Subcutaneous abdominal adipose tissue (tissue), 5 donors: ENCODE measurements at regions not wholly inside any gene's neighbourhood (a gene's known extent, or its start where the extent isn't known, plus 50 kb on each side); places are given as distances from the start of the nearest gene placed in this dataset.

ENCODE experiments used
- H3K27ac ChIP-seq: one replicate; pipeline ENCODE4 v1.7.0; 2013; ENCODE audit warnings: low read depth, mild to moderate bottlenecking, inconsistent platforms, low read length, moderate library complexity
- H3K27me3 ChIP-seq, 5 donors: one replicate each; pipeline ENCODE4 v1.7.0; 2013; ENCODE audit warnings: low read length in 5 of 5, inconsistent platforms in 1 of 5; ENCODE audit not compliant: control insufficient read depth in 5 of 5, insufficient read depth in 4 of 5
- H3K36me3 ChIP-seq, 5 donors: one replicate each; pipeline ENCODE4 v1.7.0; 2013; ENCODE audit warnings: low read length in 5 of 5; ENCODE audit not compliant: control insufficient read depth in 5 of 5, insufficient read depth in 5 of 5
- H3K4me1 ChIP-seq, 5 donors: one replicate each; pipeline ENCODE4 v1.7.0; 2013; ENCODE audit warnings: low read length in 5 of 5, mild to moderate bottlenecking in 3 of 5, moderate library complexity in 1 of 5; ENCODE audit not compliant: control insufficient read depth in 5 of 5, insufficient read depth in 5 of 5
- H3K4me3 ChIP-seq, 5 donors: one replicate each; pipeline ENCODE4 v1.7.0; 2013; ENCODE audit warnings: low read length in 5 of 5, low read depth in 1 of 5
- H3K9ac ChIP-seq, 5 donors: one replicate each; pipeline ENCODE4 v1.7.0; 2013; ENCODE audit warnings: low read length in 5 of 5, mild to moderate bottlenecking in 4 of 5, moderate library complexity in 3 of 5
- H3K9me3 ChIP-seq, 5 donors: one replicate each; pipeline ENCODE4 v1.7.0; 2013; ENCODE audit warnings: low read length in 5 of 5; ENCODE audit not compliant: control insufficient read depth in 5 of 5
- donor health status: healthy.
- donor health status: healthy.
- donor health status: healthy.
- donor health status: healthy.
- donor health status: healthy.

- Histone ChIP-seq H3K9ac (no peak overlapping the region), H3K9me3 (no peaks in the 10 kb centered on the region), H3K4me3 (no peak overlapping the region), H3K27me3 (no peaks in the 10 kb centered on the region), H3K36me3 (no peaks in the 10 kb centered on the region), H3K4me1 (no peaks in the 10 kb centered on the region), H3K27ac (no peak overlapping the region)
Measured at GRCh38 chr9:19940811-19941535, 152.1 kb upstream of the SLC24A2 start.

GRCh38 chr9:19939734-19940278 is 151.0 kb upstream of the SLC24A2 start:
- Histone ChIP-seq H3K4me1 (peaks cover 0 to 6% (median under 1%) of the 10 kb centered on the region in 5 donors), H3K36me3 (no peaks in the 10 kb centered on the region)

GRCh38 chr9:19938990-19939733 is 150.3 kb upstream of the SLC24A2 start:
- no peaks in the 10 kb centered on the region for H3K36me3 ChIP-seq
- H3K9me3 ChIP-seq = no peaks in the 10 kb centered on the region
- H3K27ac ChIP-seq = no peak overlapping the region
- no peak overlapping the region for H3K9ac ChIP-seq
- H3K4me3 ChIP-seq = no peak overlapping the region
- no peaks in the 10 kb centered on the region for H3K27me3 ChIP-seq
- H3K4me1 ChIP-seq = peaks cover 0 to 12% (median 7%) of the 10 kb centered on the region in 5 donors

More at GRCh38 chr9:19939734-19940278, 151.0 kb upstream of the SLC24A2 start:
- no peaks in the 10 kb centered on the region for H3K9me3 ChIP-seq
- H3K4me3 ChIP-seq = no peak overlapping the region
- no peak overlapping the region for H3K27ac ChIP-seq
- H3K27me3 ChIP-seq = no peaks in the 10 kb centered on the region
- no peak overlapping the region for H3K9ac ChIP-seq

GRCh38 chr9:19937121-19937520 is 148.3 kb upstream of the SLC24A2 start:
- Histone ChIP-seq H3K27me3 (no peaks in the 10 kb centered on the region), H3K27ac (no peak overlapping the region), H3K9ac (peak overlapping the region in 1 of 5 donors; percentile 4), H3K4me1 (peaks cover 0 to 14% (median 10%) of the 10 kb centered on the region in 5 donors), H3K36me3 (no peaks in the 10 kb centered on the region), H3K9me3 (no peaks in the 10 kb centered on the region), H3K4me3 (no peak overlapping the region)

GRCh38 chr9:19936598-19936997 is 147.8 kb upstream of the SLC24A2 start:
- Histone ChIP-seq H3K9me3 (no peaks in the 10 kb centered on the region), H3K27ac (no peak overlapping the region), H3K4me3 (no peak overlapping the region), H3K9ac (no peak overlapping the region), H3K4me1 (peaks cover 0 to 14% (median 10%) of the 10 kb centered on the region in 5 donors), H3K36me3 (no peaks in the 10 kb centered on the region), H3K27me3 (no peaks in the 10 kb centered on the region)

- no peak overlapping the region for H3K9ac ChIP-seq
- H3K4me3 ChIP-seq = peak overlapping the region in 2 of 5 donors; percentile 67 to 75
- H3K27ac ChIP-seq = no peak overlapping the region
- H3K9me3 ChIP-seq = no peaks in the 10 kb centered on the region
- H3K36me3 ChIP-seq = no peaks in the 10 kb centered on the region
- peaks cover 0 to 14% (median 10%) of the 10 kb centered on the region in 5 donors for H3K4me1 ChIP-seq
- no peaks in the 10 kb centered on the region for H3K27me3 ChIP-seq
Measured at GRCh38 chr9:19935422-19935821, 146.6 kb upstream of the SLC24A2 start.

GRCh38 chr9:19934301-19934871 is 145.5 kb upstream of the SLC24A2 start:
- Histone ChIP-seq H3K9ac (peak overlapping the region in 3 of 5 donors; percentile 40 to 68 (median 47)), H3K4me3 (peak overlapping the region; percentile 67 to 76 (median 75)), H3K4me1 (peaks cover 0 to 14% (median 10%) of the 10 kb centered on the region in 5 donors), H3K36me3 (no peaks in the 10 kb centered on the region), H3K9me3 (no peaks in the 10 kb centered on the region), H3K27me3 (no peaks in the 10 kb centered on the region), H3K27ac (no peak overlapping the region)

GRCh38 chr9:19931098-19931890 is 142.5 kb upstream of the SLC24A2 start:
- no peaks in the 10 kb centered on the region for H3K36me3 ChIP-seq
- H3K9ac ChIP-seq = no peak overlapping the region
- no peak overlapping the region for H3K4me3 ChIP-seq
- peaks cover 0 to 15% (median 11%) of the 10 kb centered on the region in 5 donors for H3K4me1 ChIP-seq
- H3K27me3 ChIP-seq = peaks cover 0 to 9% (median 0%) of the 10 kb centered on the region in 5 donors
- H3K9me3 ChIP-seq = no peaks in the 10 kb centered on the region
- no peak overlapping the region for H3K27ac ChIP-seq

- Histone ChIP-seq H3K27ac (no peak overlapping the region), H3K36me3 (no peaks in the 10 kb centered on the region)
Measured at GRCh38 chr9:19927560-19927959, 138.7 kb upstream of the SLC24A2 start.

More at GRCh38 chr9:19927560-19927959, 138.7 kb upstream of the SLC24A2 start:
- Histone ChIP-seq H3K9me3 (no peaks in the 10 kb centered on the region), H3K27me3 (peaks cover 0 to 10% (median 0%) of the 10 kb centered on the region in 5 donors), H3K9ac (no peak overlapping the region), H3K4me3 (no peak overlapping the region), H3K4me1 (peaks cover 0 to 8% (median 7%) of the 10 kb centered on the region in 5 donors)
